WTC11 (cell line): ENCODE measurements at regions not wholly inside any gene's neighbourhood (a gene's known extent, or its start where the extent isn't known, plus 50 kb on each side); places are given as distances from the start of the nearest gene placed in this dataset.

Experiments
- ATAC-seq: fragments of 200-7000 bp; cut with Tn5 transposase; 2 replicates; pipeline ENCODE4 v1.10.0; 2021; ENCODE audit warnings: mild to moderate bottlenecking, moderate library complexity
- CTCF ChIA-PET: fragments of 300-600 bp; sonication (Branson Sonifier 250); formaldehyde crosslinking; loops from one replicate; lab custom pipeline; 2021; ENCODE audit warnings: antibody characterized with exemption; lab: Charles Lee
- POLR2A ChIA-PET: fragments of 350-600 bp; sonication (Branson Sonifier 250); formaldehyde crosslinking; loops from one replicate; lab custom pipeline; 2021; ENCODE audit warnings: antibody characterized with exemption; lab: Charles Lee
- DNase-seq: peaks from one replicate; pipeline ENCODE4 v3.0.0; 2021; ENCODE audit warnings: low spot score
- H3K27ac Mint-ChIP-seq: 2 replicates; pipeline ENCODE4 v1.8.0; 2021; ENCODE audit warnings: mixed read lengths
- H3K27me3 Mint-ChIP-seq: 2 replicates; pipeline ENCODE4 v1.8.0; 2021; ENCODE audit warnings: low read depth, mild to moderate bottlenecking, moderate library complexity, mixed read lengths
- H3K36me3 Mint-ChIP-seq: 2 replicates; pipeline ENCODE4 v1.8.0; 2021; ENCODE audit warnings: mixed read lengths
- H3K4me1 Mint-ChIP-seq: 2 replicates; pipeline ENCODE4 v1.8.0; 2022; ENCODE audit warnings: mixed read lengths
- H3K4me3 Mint-ChIP-seq: 2 replicates; pipeline ENCODE4 v1.8.0; 2021; ENCODE audit warnings: mild to moderate bottlenecking, moderate library complexity, mixed read lengths
- H3K9me3 Mint-ChIP-seq: 2 replicates; pipeline ENCODE4 v1.8.0; 2021; ENCODE audit warnings: mixed read lengths
- ARID4B ChIP-seq: sonication (generic); formaldehyde crosslinking; IDR thresholded peaks from 2 replicates; pipeline ENCODE4 v1.8.0; 2023; ENCODE audit warnings: missing genetic modification reagents, mild to moderate bottlenecking, borderline replicate concordance
- CDX4 ChIP-seq: fragments of 250-450 bp; sonication (Bioruptor Pico); IDR thresholded peaks from 2 replicates; pipeline ENCODE4 v1.9.0; 2021; ENCODE audit warnings: moderate library complexity, mild to moderate bottlenecking, inconsistent platforms, borderline replicate concordance
- E2F4 ChIP-seq: sonication (generic); formaldehyde crosslinking; IDR thresholded peaks from 2 replicates; pipeline ENCODE4 v1.8.1; 2022; ENCODE audit warnings: low read depth, mild to moderate bottlenecking, moderate library complexity, missing genetic modification reagents, borderline replicate concordance
- FOXK1 ChIP-seq: sonication (generic); formaldehyde crosslinking; IDR thresholded peaks from 2 replicates; pipeline ENCODE4 v1.8.0; 2022; ENCODE audit warnings: mild to moderate bottlenecking, moderate library complexity, missing genetic modification reagents
- GRHL2 ChIP-seq: fragments of 250-450 bp; sonication (Bioruptor Pico); IDR thresholded peaks from 2 replicates; pipeline ENCODE4 v1.8.0; 2022; ENCODE audit warnings: mild to moderate bottlenecking, moderate library complexity; ENCODE audit not compliant: insufficient replicate concordance, severe bottlenecking
- GTF2I ChIP-seq: fragments of 250-450 bp; sonication (Bioruptor Pico); conservative IDR thresholded peaks from 2 replicates; pipeline ENCODE4 v1.4.0; 2021; ENCODE audit warnings: mild to moderate bottlenecking
- HMGXB4 ChIP-seq: sonication (generic); formaldehyde crosslinking; IDR thresholded peaks from 2 replicates; pipeline ENCODE4 v1.8.1; 2023; ENCODE audit warnings: mild to moderate bottlenecking, moderate library complexity, missing genetic modification reagents
- JUN ChIP-seq: sonication (generic); formaldehyde crosslinking; IDR thresholded peaks from 2 replicates; pipeline ENCODE4 v1.8.0; 2023; ENCODE audit warnings: mild to moderate bottlenecking, missing genetic modification reagents
- MLX ChIP-seq: sonication (generic); formaldehyde crosslinking; IDR thresholded peaks from 2 replicates; pipeline ENCODE4 v1.8.1; 2023; ENCODE audit warnings: mild to moderate bottlenecking, missing genetic modification reagents, moderate library complexity
- MXD4 ChIP-seq: fragments of 250-450 bp; sonication (Bioruptor Pico); IDR thresholded peaks from 2 replicates; pipeline ENCODE4 v1.8.0; 2021; ENCODE audit warnings: mild to moderate bottlenecking, moderate library complexity, borderline replicate concordance
- NFYB ChIP-seq: sonication (generic); formaldehyde crosslinking; conservative IDR thresholded peaks from 2 replicates; pipeline ENCODE4 v1.8.0; 2022; ENCODE audit warnings: low read depth, missing genetic modification reagents
- NR2C2 ChIP-seq: sonication (generic); formaldehyde crosslinking; IDR thresholded peaks from 2 replicates; pipeline ENCODE4 v1.8.0; 2022; ENCODE audit warnings: mild to moderate bottlenecking, missing genetic modification reagents
- NR3C1 ChIP-seq: sonication (generic); formaldehyde crosslinking; conservative IDR thresholded peaks from 2 replicates; pipeline ENCODE4 v1.8.1; 2023; ENCODE audit warnings: low read depth, mild to moderate bottlenecking, missing genetic modification reagents
- RELA ChIP-seq: sonication (generic); formaldehyde crosslinking; IDR thresholded peaks from 2 replicates; pipeline ENCODE4 v1.8.1; 2022; ENCODE audit warnings: missing genetic modification reagents, mild to moderate bottlenecking, borderline replicate concordance
- RORB ChIP-seq: fragments of 250-450 bp; sonication (Bioruptor Pico); IDR thresholded peaks from 2 replicates; pipeline ENCODE4 v1.9.0; 2021; ENCODE audit warnings: mild to moderate bottlenecking
- SOX15 ChIP-seq: fragments of 250-450 bp; sonication (Bioruptor Pico); IDR thresholded peaks from 2 replicates; pipeline ENCODE4 v1.9.0; 2021; ENCODE audit warnings: mild to moderate bottlenecking
- STAT6 ChIP-seq: sonication (generic); formaldehyde crosslinking; conservative IDR thresholded peaks from 2 replicates; pipeline ENCODE4 v1.8.1; 2023; ENCODE audit warnings: mild to moderate bottlenecking, low read depth, missing genetic modification reagents, moderate library complexity
- TCF7 ChIP-seq: sonication (generic); formaldehyde crosslinking; IDR thresholded peaks from 2 replicates; pipeline ENCODE4 v1.8.0; 2022; ENCODE audit warnings: mild to moderate bottlenecking, low read depth, missing genetic modification reagents, moderate library complexity
- TEAD1 ChIP-seq: sonication (generic); formaldehyde crosslinking; IDR thresholded peaks from 2 replicates; pipeline ENCODE4 v1.8.0; 2022; ENCODE audit warnings: mild to moderate bottlenecking, missing genetic modification reagents
- ZNF532 ChIP-seq: fragments of 250-450 bp; sonication (Bioruptor Pico); IDR thresholded peaks from 2 replicates; pipeline ENCODE4 v1.9.0; 2021; ENCODE audit warnings: mild to moderate bottlenecking, borderline replicate concordance

- no peak for TF ChIP-seq HMGXB4 (CRISPR knock-in tag)
- no peak for TF ChIP-seq NFYB (CRISPR knock-in tag)
- no peak for TF ChIP-seq TCF7 (CRISPR knock-in tag)
- TF ChIP-seq FOXK1 (CRISPR knock-in tag): no peak
- no peak for TF ChIP-seq CDX4 (CRISPR knock-in tag)
- no peak for TF ChIP-seq ARID4B (CRISPR knock-in tag)
- no peak for TF ChIP-seq SOX15 (CRISPR knock-in tag)
- no peak for TF ChIP-seq GTF2I
- TF ChIP-seq MLX (CRISPR knock-in tag): no peak
- TF ChIP-seq, all 79 proteins: peak for 0
Measured at GRCh38 chr3:144585408-144585807, 613.8 kb downstream of the DIPK2A start (continued).

GRCh38 chr3:144585953-144586352 is 614.3 kb downstream of the DIPK2A start:
- H3K27me3 Mint-ChIP-seq: no peaks in the 10 kb centered on the region
- H3K36me3 Mint-ChIP-seq: peaks cover 18% of the 10 kb centered on the region
- DNase-seq: no peak
- peaks cover 12% of the 10 kb centered on the region for H3K4me1 Mint-ChIP-seq
- H3K9me3 Mint-ChIP-seq: peaks cover 23% of the 10 kb centered on the region
- no peak overlapping the region for H3K4me3 Mint-ChIP-seq
- ATAC-seq: no peak
- H3K27ac Mint-ChIP-seq: no peak overlapping the region
- POLR2A ChIA-PET: no interaction called here
- CTCF ChIA-PET: no interaction called here
- TF ChIP-seq NR2C2 (CRISPR knock-in tag) (no peak), JUN (CRISPR knock-in tag) (no peak), GTF2I (no peak), RORB (CRISPR knock-in tag) (no peak), MXD4 (no peak), RELA (CRISPR knock-in tag) (no peak), ZNF532 (CRISPR knock-in tag) (no peak), NR3C1 (CRISPR knock-in tag) (no peak), E2F4 (CRISPR knock-in tag) (no peak), GRHL2 (CRISPR knock-in tag) (no peak), TEAD1 (CRISPR knock-in tag) (no peak), STAT6 (no peak)
